K562 (cell line): ENCODE measurements at regions not wholly inside any gene's neighbourhood (a gene's known extent, or its start where the extent isn't known, plus 50 kb on each side); places are given as distances from the start of the nearest gene placed in this dataset.
"Not testable (repeated sequence)": the region's sequence is repeated elsewhere in the genome, so short reads cannot be mapped to it uniquely, and the experiment has no call there.

Experiments used
- ATAC-seq: fragments of 200-7000 bp; cut with Tn5 transposase; 3 replicates; pipeline ENCODE4 v1.9.1; 2020; ENCODE audit warnings: moderate library complexity
- BruUV-seq: library from RNA; stranded (reverse); fragments of 400-500 nt; replicated peaks from 2 replicates; lab custom pipeline; 2021; lab: Mats Ljungman, UMichigan
- CTCF ChIA-PET: fragments of 300-600 bp; formaldehyde crosslinking; extraction: SDS; loops from one replicate; lab custom pipeline; 2021; ENCODE audit warnings: low intra/inter-chr PET ratio; lab: Yijun Ruan, JAX
- POLR2A ChIA-PET: fragments of 300-600, 350-650 bp; sonication (Branson Sonifier 250); formaldehyde crosslinking; extraction: SDS; loops from one replicate; lab custom pipeline; 2021; ENCODE audit warnings: antibody characterized with exemption, inconsistent platforms; lab: Yijun Ruan, JAX
- DNase-seq, 4 experiments: peaks; one replicate each; pipeline versions ENCODE4 v3.0.0 to v3.0.0-alpha.2; 2011 to 2018; ENCODE audit warnings: low spot score in 3 of 4, mixed read lengths in 3 of 4; ENCODE audit errors: extremely low read depth in 1 of 4
- FAIRE-seq: peaks from 2 replicates; lab custom pipeline; 2011; peaks lifted over from hg19 to GRCh38; lab: Jason Lieb, UNC
- H2AFZ ChIP-seq: 2 replicates; pipeline ENCODE4 v1.6.0; 2011; ENCODE audit warnings: low read depth, low read length, control low read depth, inconsistent platforms
- H3K27ac ChIP-seq: fragments of 200-600 bp; 3 replicates; pipeline ENCODE4 v1.8.0; 2011; ENCODE audit warnings: low read depth, mild to moderate bottlenecking, control low read depth, inconsistent platforms, low read length, moderate library complexity, mixed read lengths; ENCODE audit errors: extremely low read depth
- H3K27me3 ChIP-seq, 2 experiments: fragments of 300-600 bp in 1 of 2; 2 replicates in 1 of 2; 3 replicates in 1 of 2; pipeline versions ENCODE4 v1.6.0 to v1.8.0; 2011; ENCODE audit warnings: inconsistent platforms in 2 of 2, low read length in 2 of 2, mild to moderate bottlenecking in 1 of 2, mixed read lengths in 1 of 2, moderate library complexity in 1 of 2; ENCODE audit not compliant: control insufficient read depth in 2 of 2, insufficient read depth in 2 of 2
- H3K36me3 ChIP-seq: fragments of 300-600 bp; 3 replicates; pipeline ENCODE4 v1.8.0; 2011; ENCODE audit warnings: mild to moderate bottlenecking, low read length, inconsistent platforms; ENCODE audit not compliant: control insufficient read depth, insufficient read depth
- H3K4me1 ChIP-seq, 2 experiments: fragments of 200-600 bp in 1 of 2; replicated peaks in 1 of 2; 2 replicates in 1 of 2; 3 replicates in 1 of 2; pipeline versions ENCODE4 v1.5.1 to v1.8.0; 2011; ENCODE audit warnings: inconsistent platforms in 2 of 2, low read length in 2 of 2, mild to moderate bottlenecking in 1 of 2, mixed read lengths in 1 of 2, moderate library complexity in 1 of 2; ENCODE audit not compliant: control insufficient read depth in 2 of 2, insufficient read depth in 2 of 2
- H3K4me2 ChIP-seq: 2 replicates; pipeline ENCODE4 v1.6.1; 2011; ENCODE audit warnings: low read length, control low read depth, inconsistent platforms, mixed read lengths; ENCODE audit not compliant: insufficient read depth
- H3K4me3 ChIP-seq: fragments of 200-600 bp; sonication (generic), shearing (Covaris generic); 2 replicates; pipeline ENCODE4 v1.5.1; 2016; ENCODE audit warnings: control low read depth, inconsistent platforms
- H3K79me2 ChIP-seq: fragments of 200-600 bp; 3 replicates; pipeline ENCODE4 v1.8.0; 2011; ENCODE audit warnings: low read length, inconsistent platforms; ENCODE audit not compliant: control insufficient read depth, insufficient read depth
- H3K9ac ChIP-seq, 2 experiments: 2 replicates each; pipeline versions ENCODE4 v1.6.0 to v1.6.1; 2011; ENCODE audit warnings: low read depth in 2 of 2, low read length in 2 of 2, control low read depth in 1 of 2, inconsistent platforms in 1 of 2, mild to moderate bottlenecking in 1 of 2, mixed read lengths in 1 of 2; ENCODE audit not compliant: insufficient read depth in 1 of 2
- H3K9me1 ChIP-seq: one replicate; pipeline ENCODE4 v1.6.0; 2011; ENCODE audit warnings: inconsistent platforms, mild to moderate bottlenecking, low read length, moderate library complexity; ENCODE audit not compliant: control insufficient read depth, insufficient read depth
- H3K9me3 ChIP-seq: replicated peaks from 2 replicates; pipeline ENCODE4 v1.5.1; 2011; ENCODE audit warnings: low read depth, low read length, inconsistent platforms; ENCODE audit not compliant: control insufficient read depth, insufficient read depth
- H4K20me1 ChIP-seq: replicated peaks from 2 replicates; pipeline ENCODE4 v1.6.1; 2011; ENCODE audit warnings: low read length, inconsistent platforms, mixed read lengths; ENCODE audit not compliant: control insufficient read depth, insufficient read depth
- CTCF ChIP-seq, 3 experiments: IDR thresholded peaks in 2 of 3; conservative IDR thresholded peaks in 1 of 3; 2 replicates each; pipeline ENCODE4 v1.5.1; 2011 to 2012; ENCODE audit warnings: low read length in 3 of 3, mild to moderate bottlenecking in 3 of 3, control low read depth in 2 of 3, improper control_type of control experiment in 1 of 3, inconsistent platforms in 1 of 3, low read depth in 1 of 3, mixed read lengths in 1 of 3, moderate library complexity in 1 of 3; ENCODE audit not compliant: insufficient read depth in 2 of 3
- HNRNPUL1 ChIP-seq: fragments of 200-400 bp; formaldehyde crosslinking; IDR thresholded peaks from 2 replicates; pipeline ENCODE4 v1.6.1; 2017; ENCODE audit warnings: low read length
- MEIS2 ChIP-seq: fragments of 450-650 bp; IDR thresholded peaks from 2 replicates; pipeline ENCODE4 v1.6.1; 2014; ENCODE audit warnings: mild to moderate bottlenecking; ENCODE audit not compliant: partially characterized antibody
- MXI1 ChIP-seq: IDR thresholded peaks from 2 replicates; pipeline ENCODE4 v1.6.1; 2011; ENCODE audit warnings: low read depth, mild to moderate bottlenecking, improper control_type of control experiment, low read length
- RAD21 ChIP-seq, 2 experiments: fragments of 250-450 bp in 1 of 2; fragments of 450-650 bp in 1 of 2; sonication (Bioruptor Pico) in 1 of 2; formaldehyde crosslinking in 1 of 2; IDR thresholded peaks in 1 of 2; conservative IDR thresholded peaks in 1 of 2; 2 replicates each; pipeline versions ENCODE4 v1.4.0 to v1.8.0; 2020 to 2022; ENCODE audit warnings: mild to moderate bottlenecking in 2 of 2, moderate library complexity in 1 of 2
- WGBS: fragments of 100-300 bp; shearing (Covaris generic); methylation state at CpG from one replicate; pipeline ENCODE4 v1.1.6; 2016; ENCODE audit warnings: low coverage, mixed read lengths; ENCODE audit not compliant: insufficient coverage; ENCODE audit errors: missing lambda C conversion rate; 5-methylcytosine and 5-hydroxymethylcytosine counted together
- in situ Hi-C: fragments of 300-500 bp; cut with MboI; formaldehyde crosslinking; loops from 4 replicates; pipeline ENCODE4 v1.15.0; 2018; ENCODE audit warnings: inconsistent platforms, mixed read lengths
- intact Hi-C: fragments of 100-400 bp; cut with micrococcal nuclease; formaldehyde crosslinking; loops from 2 replicates; pipeline ENCODE4 v1.14.2; 2022

GRCh38 chr10:63977329-63977923 is 456.2 kb downstream of the REEP3 start:
- H3K9ac ChIP-seq, result no peak overlapping the region
- peak overlapping the region; percentile 36; the same call in 1 of the 2 replicates for H2AFZ ChIP-seq
- no peaks in the 10 kb centered on the region for H3K36me3 ChIP-seq
- no TSS peak for BruUV-seq
- DNase-seq, result peak; percentile 54 to 67 (median 66)
- H4K20me1 ChIP-seq, result no peaks in the 10 kb centered on the region
- H3K9me1 ChIP-seq, result no peaks in the 10 kb centered on the region
- H3K27ac ChIP-seq, result no peak overlapping the region
- ChIA-PET CTCF (interaction anchor here (2.4 to 2.5 kb wide), 2 partner anchors 41 to 111 kb away, joined by 6 to 17 read pairs; no protein-coding TSS in a partner anchor), POLR2A (interaction anchor here (0.6 to 0.7 kb wide), 2 partner anchors 22 to 111 kb away, joined by 3 to 4 read pairs; no protein-coding TSS in a partner anchor)
- no peaks in the 10 kb centered on the region for H3K79me2 ChIP-seq
- intact Hi-C loops, result no loop called here
- peak; percentile 66 for FAIRE-seq
- no peak overlapping the region for H3K4me3 ChIP-seq
- H3K4me2 ChIP-seq, result no peak overlapping the region
- H3K4me1 ChIP-seq, result peaks cover 0 to 6% of the 10 kb centered on the region in 2 experiments; a peak in 1 of 5 replicates
- H3K27me3 ChIP-seq, result peaks cover 0 to 16% of the 10 kb centered on the region in 2 experiments; a peak in 2 of 5 replicates
- TF ChIP-seq RAD21 (CRISPR knock-in tag; conservative IDR thresholded peaks at IDR 0.05 in 1 of 2, IDR thresholded peaks at IDR 0.05 in 1 of 2) (peak; percentile 20 to 38; a peak in 2 of 4 replicates), MEIS2 (peak; percentile 51), MXI1 (no peak), CTCF (IDR thresholded peaks at IDR 0.05 in 2 of 3, conservative IDR thresholded peaks at IDR 0.05 in 1 of 3; ENCODE audit: insufficient read depth in 2 of 3, low read depth in 1 of 3, low read length in 3 of 3) (peak; percentile 66 to 70 (median 66)), HNRNPUL1 (no peak)
- H3K9me3 ChIP-seq, result no peaks in the 10 kb centered on the region
- ATAC-seq, result peak; percentile 83
- WGBS, result 0% methylated on average over 1 of the region's 1 CpG
- in situ Hi-C loops, result loop anchor here (5.0 kb wide), 1 partner anchor 105 kb away; no protein-coding TSS in a partner anchor

DNA sequence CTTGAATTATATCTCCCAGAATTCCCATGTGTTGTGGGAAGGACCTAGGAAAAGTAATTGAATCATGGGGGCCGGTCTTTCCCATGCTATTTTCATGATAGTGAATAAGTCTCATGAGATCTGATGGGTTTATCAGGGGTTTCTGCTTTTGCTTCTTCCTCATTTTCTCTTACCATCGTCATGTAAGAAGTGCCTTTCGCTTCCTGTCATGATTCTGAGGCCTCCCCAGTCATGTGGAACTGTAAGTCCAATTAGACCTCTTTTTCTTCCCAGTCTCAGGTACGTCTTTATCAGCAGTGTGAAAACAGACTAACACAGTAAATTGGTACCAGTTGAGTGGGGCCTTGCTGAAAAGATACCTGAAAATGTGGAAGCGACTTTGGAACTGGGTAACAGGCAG is 459.7 kb downstream of the REEP3 start:
- H3K4me2 ChIP-seq, FAIRE-seq, H3K36me3 ChIP-seq, H3K9me1 ChIP-seq, in situ Hi-C loops, CTCF ChIA-PET, H3K4me3 ChIP-seq, H2AFZ ChIP-seq, H3K79me2 ChIP-seq, H3K9ac ChIP-seq, ATAC-seq, H3K27ac ChIP-seq, H3K4me1 ChIP-seq, H4K20me1 ChIP-seq, H3K9me3 ChIP-seq, POLR2A ChIA-PET, DNase-seq, intact Hi-C loops, BruUV-seq, H3K27me3 ChIP-seq: not testable (repeated sequence)
- WGBS, result 1% methylated on average over 5 of the region's 5 CpGs

- BruUV-seq, H2AFZ ChIP-seq, FAIRE-seq, CTCF ChIA-PET, intact Hi-C loops, ATAC-seq, H3K4me3 ChIP-seq, H3K4me2 ChIP-seq, H4K20me1 ChIP-seq, H3K79me2 ChIP-seq, H3K9me1 ChIP-seq, H3K27me3 ChIP-seq, H3K4me1 ChIP-seq, H3K36me3 ChIP-seq, H3K9me3 ChIP-seq, H3K27ac ChIP-seq, DNase-seq, in situ Hi-C loops, H3K9ac ChIP-seq: not testable (repeated sequence)
- WGBS, result 0% methylated on average over 2 of the region's 2 CpGs
- POLR2A ChIA-PET, result interaction anchor here (1.4 kb wide), 1 partner anchor 9 kb away, joined by 3 read pairs; no protein-coding TSS in a partner anchor
Measured at GRCh38 chr10:63984061-63984460, 462.9 kb downstream of the REEP3 start.
